Erythroblast (primary cell): ENCODE measurements at regions not wholly inside any gene's neighbourhood (a gene's known extent, or its start where the extent isn't known, plus 50 kb on each side); places are given as distances from the start of the nearest gene placed in this dataset.
"Not testable (repeated sequence)": the region's sequence is repeated elsewhere in the genome, so short reads cannot be mapped to it uniquely, and the experiment has no call there.

Experiments
- GATA1 ChIP-seq: IDR thresholded peaks from 2 replicates; pipeline ENCODE4 v1.6.1; 2011; ENCODE audit warnings: low read depth, mild to moderate bottlenecking, control low read depth, low read length, moderate library complexity
- POLR2A ChIP-seq: IDR thresholded peaks from 2 replicates; pipeline ENCODE4 v1.6.1; 2011; ENCODE audit warnings: mild to moderate bottlenecking, low read length

- TF ChIP-seq POLR2A, GATA1: not testable (repeated sequence)
Measured at GRCh38 chr1:195722852-195723795, 885.1 kb downstream of the KCNT2 start.
